H9 (cell line): ENCODE measurements at regions not wholly inside any gene's neighbourhood (a gene's known extent, or its start where the extent isn't known, plus 50 kb on each side); places are given as distances from the start of the nearest gene placed in this dataset.

Source experiments
- DNase-seq: peaks from one replicate; pipeline ENCODE4 v3.0.0-alpha.2; 2017
- H2AFZ ChIP-seq: one replicate; pipeline ENCODE4 v1.6.1; 2013; ENCODE audit warnings: mild to moderate bottlenecking, low read length, control low read depth, moderate library complexity
- H2AK5ac ChIP-seq: 2 replicates; pipeline ENCODE4 v1.6.1; 2013; ENCODE audit warnings: low read length, control low read depth, mixed read lengths; ENCODE audit not compliant: insufficient read length
- H2BK120ac ChIP-seq: one replicate; pipeline ENCODE4 v1.6.1; 2013; ENCODE audit warnings: low read depth, mild to moderate bottlenecking, low read length, control low read depth, inconsistent platforms; ENCODE audit not compliant: poor library complexity, severe bottlenecking
- H2BK12ac ChIP-seq: 2 replicates; pipeline ENCODE4 v1.6.1; 2013; ENCODE audit warnings: low read length, control low read depth, mixed read lengths, low read depth; ENCODE audit not compliant: insufficient read length
- H2BK15ac ChIP-seq: 2 replicates; pipeline ENCODE4 v1.6.1; 2013; ENCODE audit warnings: low read depth, low read length, control low read depth
- H2BK20ac ChIP-seq: one replicate; pipeline ENCODE4 v1.6.1; 2013; ENCODE audit warnings: low read depth, mild to moderate bottlenecking, low read length, control low read depth, inconsistent platforms; ENCODE audit not compliant: poor library complexity, severe bottlenecking
- H2BK5ac ChIP-seq: 2 replicates; pipeline ENCODE4 v1.6.1; 2013; ENCODE audit warnings: low read length, control low read depth, mixed read lengths; ENCODE audit not compliant: insufficient read length
- H3K14ac ChIP-seq: 2 replicates; pipeline ENCODE4 v1.6.1; 2013; ENCODE audit warnings: low read length, control low read depth; ENCODE audit not compliant: insufficient read depth
- H3K18ac ChIP-seq: 2 replicates; pipeline ENCODE4 v1.6.1; 2013; ENCODE audit warnings: low read depth, mild to moderate bottlenecking, mixed read lengths, low read length, control low read depth; ENCODE audit not compliant: insufficient read length
- H3K23ac ChIP-seq: 2 replicates; pipeline ENCODE4 v1.6.1; 2013; ENCODE audit warnings: low read length, control low read depth, mixed read lengths, low read depth; ENCODE audit not compliant: insufficient read length
- H3K23me2 ChIP-seq: 2 replicates; pipeline ENCODE4 v1.6.1; 2013; ENCODE audit warnings: low read depth, mild to moderate bottlenecking, mixed read lengths, low read length, control low read depth; ENCODE audit not compliant: insufficient read length, poor library complexity, severe bottlenecking
- H3K27ac ChIP-seq: 2 replicates; pipeline ENCODE4 v1.5.1; 2013; ENCODE audit warnings: low read length, control low read depth, mixed read lengths, low read depth; ENCODE audit not compliant: insufficient read length
- H3K27me3 ChIP-seq: 2 replicates; pipeline ENCODE4 v1.6.1; 2013; ENCODE audit warnings: low read length, control low read depth, inconsistent platforms; ENCODE audit not compliant: insufficient read depth
- H3K4ac ChIP-seq: 2 replicates; pipeline ENCODE4 v1.6.1; 2013; ENCODE audit warnings: low read depth, mild to moderate bottlenecking, control low read depth, inconsistent platforms, low read length, moderate library complexity
- H3K4me1 ChIP-seq: 2 replicates; pipeline ENCODE4 v1.6.1; 2013; ENCODE audit warnings: low read length, control low read depth, inconsistent platforms; ENCODE audit not compliant: insufficient read depth
- H3K4me2 ChIP-seq: 2 replicates; pipeline ENCODE4 v1.6.1; 2013; ENCODE audit warnings: low read length, control low read depth, mixed read lengths; ENCODE audit not compliant: insufficient read length, insufficient read depth
- H3K56ac ChIP-seq: 2 replicates; pipeline ENCODE4 v1.6.1; 2013; ENCODE audit warnings: low read depth, mild to moderate bottlenecking, mixed read lengths, low read length, control low read depth; ENCODE audit not compliant: insufficient read length
- H3K79me1 ChIP-seq: 2 replicates; pipeline ENCODE4 v1.6.1; 2013; ENCODE audit warnings: low read depth, mild to moderate bottlenecking, moderate library complexity, low read length, control low read depth, inconsistent platforms; ENCODE audit not compliant: insufficient read depth, poor library complexity, severe bottlenecking
- H3K79me2 ChIP-seq: 2 replicates; pipeline ENCODE4 v1.6.1; 2013; ENCODE audit warnings: low read length, control low read depth, inconsistent platforms; ENCODE audit not compliant: insufficient read depth
- H3K9ac ChIP-seq: 2 replicates; pipeline ENCODE4 v1.6.1; 2013; ENCODE audit warnings: low read length, control low read depth, mixed read lengths; ENCODE audit not compliant: insufficient read length; ENCODE audit errors: extremely low read depth
- H3K9me3 ChIP-seq: one replicate; pipeline ENCODE4 v1.6.1; 2013; ENCODE audit warnings: low read depth, low read length, inconsistent platforms; ENCODE audit not compliant: control insufficient read depth
- H3T11ph ChIP-seq: one replicate; pipeline ENCODE4 v1.6.1; 2013; ENCODE audit warnings: mild to moderate bottlenecking, low read length, control low read depth, inconsistent platforms
- H4K20me1 ChIP-seq: one replicate; pipeline ENCODE4 v1.6.1; 2013; ENCODE audit not compliant: control insufficient read depth, insufficient read length, insufficient read depth
- H4K5ac ChIP-seq: 2 replicates; pipeline ENCODE4 v1.6.1; 2013; ENCODE audit warnings: low read depth, mild to moderate bottlenecking, mixed read lengths, low read length, control low read depth; ENCODE audit not compliant: insufficient read length
- H4K8ac ChIP-seq: replicated peaks from 2 replicates; pipeline ENCODE4 v1.6.1; 2013; ENCODE audit warnings: low read length, control low read depth, mixed read lengths, low read depth; ENCODE audit not compliant: insufficient read length
- H4K91ac ChIP-seq: 2 replicates; pipeline ENCODE4 v1.6.1; 2013; ENCODE audit warnings: low read depth, mild to moderate bottlenecking, moderate library complexity, mixed read lengths, low read length, control low read depth; ENCODE audit not compliant: insufficient read length
- H3K27ac Mint-ChIP-seq, 3 experiments: 2 replicates in 2 of 3; 3 replicates in 1 of 3; pipeline ENCODE4 v1.8.0; 2020 to 2021; ENCODE audit warnings: mixed read lengths in 3 of 3, mild to moderate bottlenecking in 1 of 3, moderate library complexity in 1 of 3
- H3K27me3 Mint-ChIP-seq: 2 replicates; pipeline ENCODE4 v1.8.0; 2021; ENCODE audit warnings: low read depth, mild to moderate bottlenecking, moderate library complexity, mixed read lengths
- H3K36me3 Mint-ChIP-seq, 3 experiments: 2 replicates in 2 of 3; 3 replicates in 1 of 3; pipeline ENCODE4 v1.8.0; 2020 to 2021; ENCODE audit warnings: low read depth in 3 of 3, mixed read lengths in 3 of 3; ENCODE audit not compliant: insufficient read depth in 1 of 3
- H3K4me1 Mint-ChIP-seq, 2 experiments: 2 replicates each; pipeline ENCODE4 v1.8.0; 2020; ENCODE audit warnings: mixed read lengths in 2 of 2
- H3K4me3 Mint-ChIP-seq, 2 experiments: 2 replicates in 1 of 2; 3 replicates in 1 of 2; pipeline ENCODE4 v1.8.0; 2020 to 2021; ENCODE audit warnings: mild to moderate bottlenecking in 2 of 2, mixed read lengths in 2 of 2, moderate library complexity in 1 of 2
- H3K9me3 Mint-ChIP-seq, 2 experiments: 2 replicates in 1 of 2; 3 replicates in 1 of 2; pipeline ENCODE4 v1.8.0; 2020; ENCODE audit warnings: mild to moderate bottlenecking in 2 of 2, mixed read lengths in 2 of 2, moderate library complexity in 1 of 2
- WGBS: extraction: QIAGEN DNeasy Blood & Tissue Kit; methylation state at CpG from one replicate; pipeline ENCODE4 v1.1.7; 2013; ENCODE audit warnings: missing lambda C conversion rate, low lambda C conversion rate, mixed read lengths; ENCODE audit not compliant: insufficient read length; ENCODE audit errors: extremely low coverage; 5-methylcytosine and 5-hydroxymethylcytosine counted together
- TF ChIP-seq, protein P1 (sequence below): fragments of 200-600 bp; sonication (generic); conservative IDR thresholded peaks from 3 replicates; pipeline ENCODE4 v1.8.0; 2021; ENCODE audit warnings: antibody characterized with exemption, mild to moderate bottlenecking

DNA sequence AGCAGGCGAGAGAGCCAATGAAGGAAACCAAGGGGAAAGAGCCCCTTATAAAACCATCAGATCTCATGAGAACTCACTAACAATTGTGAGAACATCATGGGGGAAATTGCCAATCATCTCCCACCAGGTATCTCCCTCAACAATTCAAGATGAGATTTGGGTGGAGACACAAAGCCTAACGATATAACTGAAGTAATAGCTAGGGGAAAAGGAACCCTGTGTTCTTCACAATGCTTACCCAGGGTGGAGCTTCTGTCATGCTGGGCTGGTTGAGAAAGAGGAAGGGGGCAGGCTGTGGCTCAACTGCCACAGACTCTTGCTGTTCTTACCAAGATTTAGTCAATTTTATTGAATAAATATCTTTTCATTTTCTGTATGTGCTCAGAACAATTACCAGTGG is 392.1 kb upstream of the HS6ST1 start:
- Histone ChIP-seq H2BK12ac (no peak overlapping the region), H4K5ac (no peak overlapping the region), H4K91ac (no peak overlapping the region), H3K27ac (no peak overlapping the region), H3K4ac (no peak overlapping the region), H3K79me2 (no peaks in the 10 kb centered on the region), H3K23ac (no peak overlapping the region), H4K20me1 (no peaks in the 10 kb centered on the region), H2BK20ac (no peak overlapping the region), H3K23me2 (no peaks in the 10 kb centered on the region), H2AFZ (no peak overlapping the region), H4K8ac (no peak overlapping the region), H2BK5ac (no peak overlapping the region), H3K14ac (no peak overlapping the region), H3K9ac (no peak overlapping the region), H3K18ac (no peak overlapping the region), H3K9me3 (peaks cover 7% of the 10 kb centered on the region), H2AK5ac (no peak overlapping the region), H3K4me1 (no peaks in the 10 kb centered on the region), H2BK120ac (no peak overlapping the region), H2BK15ac (no peak overlapping the region), H3T11ph (no peak overlapping the region), H3K79me1 (no peaks in the 10 kb centered on the region), H3K27me3 (no peaks in the 10 kb centered on the region), H3K56ac (no peak overlapping the region), H3K4me2 (no peak overlapping the region)
- TF ChIP-seq, protein P1, sequence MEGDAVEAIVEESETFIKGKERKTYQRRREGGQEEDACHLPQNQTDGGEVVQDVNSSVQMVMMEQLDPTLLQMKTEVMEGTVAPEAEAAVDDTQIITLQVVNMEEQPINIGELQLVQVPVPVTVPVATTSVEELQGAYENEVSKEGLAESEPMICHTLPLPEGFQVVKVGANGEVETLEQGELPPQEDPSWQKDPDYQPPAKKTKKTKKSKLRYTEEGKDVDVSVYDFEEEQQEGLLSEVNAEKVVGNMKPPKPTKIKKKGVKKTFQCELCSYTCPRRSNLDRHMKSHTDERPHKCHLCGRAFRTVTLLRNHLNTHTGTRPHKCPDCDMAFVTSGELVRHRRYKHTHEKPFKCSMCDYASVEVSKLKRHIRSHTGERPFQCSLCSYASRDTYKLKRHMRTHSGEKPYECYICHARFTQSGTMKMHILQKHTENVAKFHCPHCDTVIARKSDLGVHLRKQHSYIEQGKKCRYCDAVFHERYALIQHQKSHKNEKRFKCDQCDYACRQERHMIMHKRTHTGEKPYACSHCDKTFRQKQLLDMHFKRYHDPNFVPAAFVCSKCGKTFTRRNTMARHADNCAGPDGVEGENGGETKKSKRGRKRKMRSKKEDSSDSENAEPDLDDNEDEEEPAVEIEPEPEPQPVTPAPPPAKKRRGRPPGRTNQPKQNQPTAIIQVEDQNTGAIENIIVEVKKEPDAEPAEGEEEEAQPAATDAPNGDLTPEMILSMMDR = no peak
- Mint-ChIP-seq H3K9me3 (peaks cover 36% of the 10 kb centered on the region in 2 experiments), H3K4me3 (no peak overlapping the region), H3K36me3 (peaks cover 14 to 32% (median 19%) of the 10 kb centered on the region in 3 experiments), H3K4me1 (peaks cover 2 to 10% of the 10 kb centered on the region in 2 experiments; a peak in 2 of 4 replicates), H3K27ac (no peak overlapping the region), H3K27me3 (peaks cover 2% of the 10 kb centered on the region)
- no peak for DNase-seq
- WGBS = no CpG with 5 or more reads among the region's 2 CpGs
